Endothelial cell of umbilical vein (primary cell): ENCODE measurements at regions not wholly inside any gene's neighbourhood (a gene's known extent, or its start where the extent isn't known, plus 50 kb on each side); places are given as distances from the start of the nearest gene placed in this dataset.

ENCODE experiments used
- BruUV-seq: library from RNA; stranded (reverse); fragments of 400-500 nt; replicated peaks from 2 replicates; lab custom pipeline; 2021; lab: Mats Ljungman, UMichigan
- CTCF ChIA-PET: fragments of 300-600, 350-600 bp; sonication (Branson Sonifier 250); formaldehyde crosslinking; loops from one replicate; lab custom pipeline; 2021; ENCODE audit warnings: antibody characterized with exemption, inconsistent platforms; lab: Charles Lee
- POLR2A ChIA-PET: fragments of 300-600, 350-600 bp; sonication (Branson Sonifier 250); formaldehyde crosslinking; loops from one replicate; lab custom pipeline; 2021; ENCODE audit warnings: antibody characterized with exemption, inconsistent platforms; lab: Charles Lee
- DNase-seq: peaks from one replicate; pipeline ENCODE4 v3.0.0-alpha.2; 2011; ENCODE audit warnings: low read depth, low spot score
- FAIRE-seq: peaks from 2 replicates; lab custom pipeline; 2011; peaks lifted over from hg19 to GRCh38; lab: Jason Lieb, UNC
- H2AFZ ChIP-seq: 2 replicates; pipeline ENCODE4 v1.6.0; 2012; ENCODE audit warnings: low read depth, low read length, control low read depth, inconsistent platforms
- H3K27ac ChIP-seq: 2 replicates; pipeline ENCODE4 v1.5.1; 2011; ENCODE audit warnings: low read depth, mild to moderate bottlenecking, control low read depth, low read length, moderate library complexity; ENCODE audit not compliant: insufficient read depth
- H3K27me3 ChIP-seq, 2 experiments: 2 replicates each; pipeline versions ENCODE4 v1.6.0 to v1.6.1; 2011; ENCODE audit warnings: low read length in 2 of 2, mixed read lengths in 1 of 2; ENCODE audit not compliant: control insufficient read depth in 2 of 2, insufficient read depth in 2 of 2
- H3K36me3 ChIP-seq, 2 experiments: 2 replicates in 1 of 2; 3 replicates in 1 of 2; pipeline ENCODE4 v1.5.1; 2011; ENCODE audit warnings: low read length in 2 of 2, mild to moderate bottlenecking in 1 of 2, moderate library complexity in 1 of 2; ENCODE audit not compliant: control insufficient read depth in 2 of 2, insufficient read depth in 2 of 2; ENCODE audit errors: extremely low read depth in 1 of 2
- H3K4me1 ChIP-seq: 3 replicates; pipeline ENCODE4 v1.5.1; 2011; ENCODE audit warnings: mild to moderate bottlenecking, low read length; ENCODE audit not compliant: control insufficient read depth, insufficient read depth; ENCODE audit errors: extremely low read depth
- H3K4me2 ChIP-seq: 2 replicates; pipeline ENCODE4 v1.6.1; 2011; ENCODE audit warnings: low read length, control low read depth, mixed read lengths; ENCODE audit not compliant: insufficient read depth
- H3K4me3 ChIP-seq, 3 experiments: fragments of 200-600 bp in 1 of 3; sonication (generic), shearing (Covaris generic) in 1 of 3; replicated peaks in 1 of 3; 2 replicates each; pipeline ENCODE4 v1.5.1; 2011 to 2016; ENCODE audit warnings: control low read depth in 3 of 3, low read length in 3 of 3, mild to moderate bottlenecking in 2 of 3, inconsistent platforms in 1 of 3, low read depth in 1 of 3, moderate library complexity in 1 of 3; ENCODE audit not compliant: insufficient read depth in 1 of 3
- H3K79me2 ChIP-seq: 2 replicates; pipeline ENCODE4 v1.6.0; 2012; ENCODE audit warnings: low read length, inconsistent platforms; ENCODE audit not compliant: control insufficient read depth, insufficient read depth
- H3K9ac ChIP-seq: replicated peaks from 2 replicates; pipeline ENCODE3; 2011; ENCODE audit warnings: low read length, control low read depth; ENCODE audit not compliant: insufficient read depth; ENCODE audit errors: extremely low read depth
- H3K9me1 ChIP-seq: replicated peaks from 3 replicates; pipeline ENCODE4 v1.6.0; 2011; ENCODE audit warnings: mild to moderate bottlenecking, low read length; ENCODE audit not compliant: control insufficient read depth, insufficient read depth; ENCODE audit errors: extremely low read depth
- H3K9me3 ChIP-seq: replicated peaks from 2 replicates; pipeline ENCODE4 v1.5.1; 2012; ENCODE audit warnings: low read length, inconsistent platforms; ENCODE audit not compliant: control insufficient read depth, insufficient read depth
- H4K20me1 ChIP-seq: replicated peaks from 2 replicates; pipeline ENCODE3; 2011; ENCODE audit warnings: mild to moderate bottlenecking, low read length; ENCODE audit not compliant: control insufficient read depth, insufficient read depth; ENCODE audit errors: extremely low read depth
- CTCF ChIP-seq, 2 donors: IDR thresholded peaks; 1 replicate in 1 of 2; 2 replicates in 1 of 2; pipeline ENCODE4 v1.5.1; 2011; ENCODE audit warnings: low read length in 2 of 2, mild to moderate bottlenecking in 2 of 2, moderate library complexity in 2 of 2, control low read depth in 1 of 2, inconsistent platforms in 1 of 2, low read depth in 1 of 2; ENCODE audit not compliant: insufficient read depth in 1 of 2; ENCODE audit errors: extremely low read depth in 1 of 2
- EZH2 ChIP-seq: IDR thresholded peaks from 2 replicates; pipeline ENCODE4 v1.6.1; 2012; ENCODE audit warnings: borderline replicate concordance, low read depth, mild to moderate bottlenecking, moderate library complexity, low read length, inconsistent platforms; ENCODE audit not compliant: severe bottlenecking
- FOS ChIP-seq: IDR thresholded peaks from 2 replicates; pipeline ENCODE4 v1.6.1; 2011; ENCODE audit warnings: mild to moderate bottlenecking, low read length, moderate library complexity, borderline replicate concordance; ENCODE audit not compliant: insufficient read depth
- GATA2 ChIP-seq: IDR thresholded peaks from 2 replicates; pipeline ENCODE4 v1.7.0; 2011; ENCODE audit warnings: low read depth, mild to moderate bottlenecking, moderate library complexity, mixed read lengths, low read length; ENCODE audit not compliant: insufficient read length, insufficient read depth
- JUN ChIP-seq: IDR thresholded peaks from 2 replicates; pipeline ENCODE4 v1.6.1; 2011; ENCODE audit warnings: borderline replicate concordance, low read depth; ENCODE audit not compliant: insufficient read length, insufficient read depth
- MAX ChIP-seq: IDR thresholded peaks from 2 replicates; pipeline ENCODE4 v1.6.1; 2011; ENCODE audit not compliant: insufficient read depth, insufficient read length
- MYC ChIP-seq: IDR thresholded peaks from one replicate; pipeline ENCODE4 v1.6.1; 2011; ENCODE audit warnings: mild to moderate bottlenecking, low read depth, low read length
- POLR2A ChIP-seq: IDR thresholded peaks from 2 replicates; pipeline ENCODE4 v1.6.1; 2012; ENCODE audit warnings: low read depth, mild to moderate bottlenecking, control low read depth, low read length
- POLR2AphosphoS5 ChIP-seq: IDR thresholded peaks from 2 replicates; pipeline ENCODE4 v1.6.1; 2012; ENCODE audit warnings: low read depth, mild to moderate bottlenecking, control low read depth, low read length, moderate library complexity; ENCODE audit not compliant: insufficient read depth
- dilution Hi-C: fragments of 300-500 bp; cut with MboI; formaldehyde crosslinking; loops from one replicate; pipeline ENCODE4 v1.15.0; 2019; ENCODE audit warnings: low sequenced_read_pairs; ENCODE audit not compliant: extremely low pct_ligation_motif_present
- intact Hi-C: fragments of 100-400 bp; cut with micrococcal nuclease; formaldehyde crosslinking; loops from one replicate; pipeline ENCODE4 v1.10.0; 2022

DNA sequence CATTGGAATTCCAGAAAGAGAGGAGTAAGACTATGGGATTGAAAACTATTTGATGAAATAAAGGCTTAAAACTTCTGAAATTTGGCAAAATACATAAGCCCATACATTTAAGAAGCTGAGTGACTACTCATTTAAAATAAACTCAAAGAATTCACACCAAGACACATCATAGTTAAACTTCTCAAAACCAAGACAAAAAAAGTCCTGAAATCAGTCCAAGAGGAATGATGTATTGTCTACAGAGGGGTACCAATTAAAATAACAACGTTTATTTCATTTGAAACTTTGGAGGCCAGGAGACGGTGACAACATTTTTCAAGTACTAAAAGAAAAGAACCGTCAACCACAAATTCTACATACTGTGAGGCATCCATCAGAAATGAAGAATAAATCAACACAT, 841.4 kb upstream of the MAP3K7 start:
- intact Hi-C loops, result no loop called here
- no TSS peak for BruUV-seq
- no peak for TF ChIP-seq GATA2
- no peak for TF ChIP-seq MYC
- TF ChIP-seq CTCF (IDR thresholded peaks at IDR 0.05; ENCODE audit: extremely low read depth in 1 of 2, insufficient read depth in 1 of 2, low read depth in 1 of 2, low read length in 2 of 2), result no peak
- TF ChIP-seq EZH2, result no peak
- no peak for TF ChIP-seq JUN
- no peak for TF ChIP-seq MAX
- no peak for TF ChIP-seq POLR2A
- TF ChIP-seq POLR2AphosphoS5, result no peak
- no peak for TF ChIP-seq FOS
- no peak overlapping the region for H3K27ac ChIP-seq
- DNase-seq, result no peak
- H4K20me1 ChIP-seq, result no peaks in the 10 kb centered on the region
- no peak for FAIRE-seq
- no peak overlapping the region for H3K4me3 ChIP-seq
- no peaks in the 10 kb centered on the region for H3K79me2 ChIP-seq
- no peak overlapping the region for H3K9ac ChIP-seq
- peaks cover under 1% of the 10 kb centered on the region for H3K4me1 ChIP-seq
- ChIA-PET POLR2A (no interaction called here), CTCF (interaction anchor here (1.2 to 1.3 kb wide), 2 partner anchors 16 to 22 kb away, joined by 3 to 4 read pairs; no protein-coding TSS in a partner anchor)
- no peaks in the 10 kb centered on the region for H3K27me3 ChIP-seq
- H3K9me1 ChIP-seq, result no peaks in the 10 kb centered on the region
- H2AFZ ChIP-seq, result no peak overlapping the region
- no peak overlapping the region for H3K4me2 ChIP-seq
- H3K9me3 ChIP-seq, result no peaks in the 10 kb centered on the region
- H3K36me3 ChIP-seq, result no peaks in the 10 kb centered on the region
- dilution Hi-C loops, result no loop called here
